GM18511 (cell line): ENCODE measurements at regions not wholly inside any gene's neighbourhood (a gene's known extent, or its start where the extent isn't known, plus 50 kb on each side); places are given as distances from the start of the nearest gene placed in this dataset.
A peak's percentile ranks its signal among the peaks of the same experiment; 100 is the strongest.
"Not testable (repeated sequence)": the region's sequence is repeated elsewhere in the genome, so short reads cannot be mapped to it uniquely, and the experiment has no call there.

ENCODE experiments used
- ATAC-seq: cut with Tn5 transposase; IDR thresholded peaks from one replicate; pipeline ENCODE4 v1.9.1; 2021; ENCODE audit warnings: mild to moderate bottlenecking, moderate library complexity; ENCODE audit not compliant: unreplicated experiment

DNA sequence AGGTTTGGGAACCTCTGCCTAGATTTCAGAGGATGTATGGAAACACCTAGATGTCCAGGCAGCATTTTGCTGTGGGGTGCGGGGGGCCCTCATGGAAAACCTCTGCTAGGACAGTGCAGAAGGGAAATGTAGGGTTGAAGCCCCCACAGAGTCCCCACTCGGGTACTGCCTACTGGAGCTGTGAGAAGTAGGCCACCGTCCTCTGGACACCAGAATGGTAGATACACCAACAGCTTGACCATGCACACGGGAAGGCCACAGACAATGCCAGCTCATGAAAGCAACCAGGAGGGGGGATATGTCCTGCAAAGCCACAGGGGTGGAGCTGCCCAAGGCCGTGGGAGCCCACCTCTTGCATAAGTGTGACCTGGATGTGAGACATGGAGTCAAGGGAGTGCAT, 1336.5 kb downstream of the SPATA31A7 start:
- ATAC-seq, result not testable (repeated sequence)

DNA sequence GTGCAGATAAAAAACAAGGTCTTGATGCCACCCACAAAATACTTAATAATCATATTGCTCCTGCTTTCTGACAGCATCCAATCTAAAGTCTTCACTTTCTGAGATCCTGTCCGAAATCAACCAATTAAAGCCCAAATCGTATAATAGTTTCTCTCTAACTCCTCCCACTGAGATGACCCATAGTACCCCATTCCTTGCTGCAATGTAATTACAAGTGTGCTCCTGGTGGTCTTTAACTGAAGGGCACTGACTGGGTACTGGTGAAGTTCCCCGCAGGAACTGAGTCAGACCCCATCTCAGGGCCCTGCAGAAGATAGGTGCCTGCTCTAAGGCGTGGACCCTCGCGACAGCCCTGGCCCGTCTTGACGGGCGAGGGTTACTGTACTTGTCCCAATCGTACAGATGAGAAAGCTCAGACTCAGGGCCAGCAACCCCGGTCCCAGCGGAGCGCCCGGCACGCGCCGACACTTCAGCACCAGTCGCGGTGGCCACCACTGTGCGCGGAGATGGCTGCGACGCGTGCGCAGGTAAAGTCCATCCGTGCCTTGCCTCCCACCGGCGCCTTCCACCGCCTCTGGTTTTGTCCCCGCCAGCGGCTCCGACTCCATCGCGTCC, 1342.4 kb downstream of the SPATA31A7 start:
- not testable (repeated sequence) for ATAC-seq

DNA sequence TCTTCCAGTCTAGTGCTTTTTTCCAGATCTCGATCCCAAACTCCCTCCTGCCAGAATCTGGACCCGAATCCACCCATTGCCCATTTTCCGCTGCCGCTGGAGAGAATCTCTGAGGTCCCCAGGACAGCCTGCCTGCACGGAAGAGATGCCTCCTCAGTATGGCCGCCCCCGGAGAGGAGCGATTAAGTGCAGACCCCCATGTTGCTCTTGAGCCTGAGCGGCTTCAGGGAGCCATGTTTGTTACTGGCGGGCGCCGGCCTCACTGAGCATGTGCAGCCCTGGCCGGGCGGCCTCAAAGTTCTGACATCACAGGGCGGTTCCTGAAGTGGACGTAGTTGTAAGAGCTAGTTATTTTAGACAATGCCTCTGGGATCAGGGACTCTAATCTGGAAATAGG, 1342.9 kb downstream of the SPATA31A7 start:
- ATAC-seq, result not testable (repeated sequence)

DNA sequence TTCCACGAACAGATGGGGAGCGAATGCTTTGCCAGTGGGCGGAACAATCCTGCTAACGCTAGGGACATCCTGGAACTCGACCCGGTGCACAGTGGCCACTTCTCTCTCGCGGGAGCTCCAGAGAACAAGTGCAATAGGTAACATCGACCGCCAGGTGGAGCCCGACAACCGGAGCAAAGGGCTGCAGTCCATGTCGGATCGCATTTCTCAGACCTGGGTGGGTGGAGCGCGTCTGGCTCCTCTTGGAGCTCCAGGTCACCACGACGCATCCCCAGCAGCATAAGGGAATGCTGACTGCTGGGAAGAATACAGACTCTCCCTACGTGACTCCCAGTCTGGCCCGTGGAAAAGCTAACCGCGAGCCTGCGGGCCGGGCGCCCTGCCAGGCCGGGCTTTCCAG, 1360.7 kb downstream of the SPATA31A7 start:
- ATAC-seq, result peak; percentile 80

DNA sequence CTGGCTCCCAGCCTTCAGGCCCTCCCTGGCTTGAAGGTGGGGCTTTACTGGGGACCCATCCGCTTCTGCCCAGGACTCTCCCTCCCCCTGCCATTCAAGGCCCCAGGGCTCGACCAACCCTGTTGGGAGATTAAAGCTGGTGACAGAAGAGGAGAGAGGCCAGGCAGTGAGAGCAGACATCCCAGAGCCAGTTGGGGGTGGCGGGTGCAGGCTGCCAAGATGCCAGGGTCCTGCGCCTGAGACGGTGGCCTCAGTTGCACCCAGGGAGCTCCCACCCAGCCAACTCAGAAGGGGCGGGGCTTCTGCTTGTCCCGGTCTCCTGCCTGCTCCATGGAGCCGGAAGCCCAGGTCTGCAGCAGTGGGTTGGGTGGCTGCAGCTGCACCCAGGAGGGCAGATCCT, 1370.8 kb downstream of the SPATA31A7 start:
- ATAC-seq, result not testable (repeated sequence)

DNA sequence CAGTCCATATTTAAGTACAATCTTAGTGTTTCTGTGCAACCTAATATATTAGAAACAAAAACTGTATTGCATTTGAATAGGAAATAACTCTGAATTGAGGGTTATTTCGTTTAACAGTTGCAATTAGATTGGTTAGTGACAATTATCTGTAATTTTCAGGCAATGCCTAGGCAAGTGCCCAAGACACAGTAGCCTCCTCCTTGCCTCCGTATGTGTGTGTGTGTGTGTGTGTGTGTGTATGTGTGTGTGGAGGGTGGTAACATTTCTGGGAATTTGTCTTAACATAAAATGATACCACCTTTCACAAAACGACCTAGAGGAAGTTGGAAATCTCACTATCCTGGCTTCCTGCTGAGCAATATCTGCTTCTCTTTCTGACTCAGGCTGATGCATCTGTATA, 1375.3 kb downstream of the SPATA31A7 start:
- ATAC-seq, result not testable (repeated sequence)

DNA sequence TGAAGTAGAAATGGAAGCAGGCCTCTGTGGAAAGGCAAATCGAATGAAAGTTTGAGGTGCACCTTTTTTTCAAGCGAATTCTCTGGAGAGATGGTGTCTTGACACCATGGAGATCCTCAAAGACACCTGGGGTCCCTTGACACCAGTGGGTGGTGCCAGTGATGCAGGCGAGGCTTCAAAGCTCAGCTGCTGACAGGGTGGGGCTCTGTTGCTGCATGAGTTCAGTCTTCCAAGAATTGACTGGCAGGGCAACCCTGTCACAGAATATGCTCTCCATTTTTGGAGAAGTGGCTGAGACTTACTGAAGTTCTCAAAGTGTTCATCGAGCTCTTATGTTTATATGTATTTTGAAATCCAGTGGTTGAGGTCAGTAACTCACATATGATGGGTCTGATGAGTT, 1376.6 kb downstream of the SPATA31A7 start:
- ATAC-seq, result not testable (repeated sequence)

DNA sequence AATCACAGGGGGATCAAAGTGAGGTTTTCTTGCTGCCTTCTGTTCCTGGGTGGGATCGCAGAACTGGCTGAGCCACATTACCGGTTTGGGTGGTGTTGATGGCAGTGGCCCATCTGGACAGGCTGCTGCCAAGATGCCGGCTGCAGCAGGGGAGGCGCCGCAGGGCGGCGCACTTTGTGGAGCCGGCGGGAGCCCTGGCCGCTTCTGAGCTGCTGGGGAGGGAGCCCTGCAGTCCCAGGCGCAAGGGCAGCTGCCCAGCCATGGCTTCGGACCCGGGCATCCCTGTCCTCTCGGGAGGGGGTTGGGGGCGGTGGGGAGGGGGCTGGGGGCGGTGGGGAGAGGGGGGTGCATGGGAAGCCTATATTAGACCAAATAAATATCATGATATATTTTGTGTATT, 1407.3 kb downstream of the SPATA31A7 start:
- ATAC-seq, result not testable (repeated sequence)
